GM21723 (cell line): ENCODE measurements at regions not wholly inside any gene's neighbourhood (a gene's known extent, or its start where the extent isn't known, plus 50 kb on each side); places are given as distances from the start of the nearest gene placed in this dataset.
"Not testable (repeated sequence)": the region's sequence is repeated elsewhere in the genome, so short reads cannot be mapped to it uniquely, and the experiment has no call there.

Experiments used
- ATAC-seq: cut with Tn5 transposase; IDR thresholded peaks from one replicate; pipeline ENCODE4 v1.9.1; 2021; ENCODE audit warnings: mild to moderate bottlenecking, moderate library complexity; ENCODE audit not compliant: unreplicated experiment

GRCh38 chr13:88670509-88670908, 999.3 kb downstream of the SLITRK5 start:
- ATAC-seq, result no peak

GRCh38 chr13:88674841-88675240, 1003.7 kb downstream of the SLITRK5 start:
- no peak for ATAC-seq

GRCh38 chr13:88675347-88675996, 1004.3 kb downstream of the SLITRK5 start:
- no peak for ATAC-seq

- no peak for ATAC-seq
These were observed 1004.8 kb downstream of the SLITRK5 start for GRCh38 chr13:88676016-88676415.

- no peak for ATAC-seq
These were observed 1014.3 kb downstream of the SLITRK5 start for GRCh38 chr13:88685459-88685858.

GRCh38 chr13:88701551-88701950, 1030.4 kb downstream of the SLITRK5 start:
- ATAC-seq, result no peak

GRCh38 chr13:88704600-88705275, 1033.6 kb downstream of the SLITRK5 start:
- ATAC-seq, result no peak

GRCh38 chr13:88707646-88708045, 1036.5 kb downstream of the SLITRK5 start:
- no peak for ATAC-seq

GRCh38 chr13:88717946-88718345, 1046.8 kb downstream of the SLITRK5 start:
- ATAC-seq, result no peak

- no peak for ATAC-seq
These were observed 1047.6 kb downstream of the SLITRK5 start for GRCh38 chr13:88718781-88719180.

GRCh38 chr13:88726075-88726474, 1054.9 kb downstream of the SLITRK5 start:
- no peak for ATAC-seq

- not testable (repeated sequence) for ATAC-seq
These were observed 1056.1 kb downstream of the SLITRK5 start for GRCh38 chr13:88727236-88727635.

- ATAC-seq, result no peak
These were observed 1058.4 kb downstream of the SLITRK5 start for GRCh38 chr13:88729605-88730004.

- ATAC-seq, result no peak
These were observed 1064.9 kb downstream of the SLITRK5 start for GRCh38 chr13:88736026-88736425.

GRCh38 chr13:88739195-88739594, 1068.0 kb downstream of the SLITRK5 start:
- no peak for ATAC-seq

GRCh38 chr13:88744289-88744688, 1073.1 kb downstream of the SLITRK5 start:
- no peak for ATAC-seq

GRCh38 chr13:88745011-88745410, 1073.8 kb downstream of the SLITRK5 start:
- no peak for ATAC-seq

- no peak for ATAC-seq
These were observed 1080.9 kb downstream of the SLITRK5 start for GRCh38 chr13:88752041-88752440.

GRCh38 chr13:88754141-88754540, 1083.0 kb downstream of the SLITRK5 start:
- no peak for ATAC-seq

- no peak for ATAC-seq
These were observed 1090.0 kb downstream of the SLITRK5 start for GRCh38 chr13:88761145-88761544.

GRCh38 chr13:88764103-88764502, 1092.9 kb downstream of the SLITRK5 start:
- ATAC-seq, result no peak

- ATAC-seq, result no peak
These were observed 1129.3 kb downstream of the SLITRK5 start for GRCh38 chr13:88800505-88800904.

- no peak for ATAC-seq
These were observed 1130.2 kb downstream of the SLITRK5 start for GRCh38 chr13:88801361-88801760.
